ENCODE measurements at regions not wholly inside any gene's neighbourhood (a gene's known extent, or its start where the extent isn't known, plus 50 kb on each side); places are given as distances from the start of the nearest gene placed in this dataset.

DNA sequence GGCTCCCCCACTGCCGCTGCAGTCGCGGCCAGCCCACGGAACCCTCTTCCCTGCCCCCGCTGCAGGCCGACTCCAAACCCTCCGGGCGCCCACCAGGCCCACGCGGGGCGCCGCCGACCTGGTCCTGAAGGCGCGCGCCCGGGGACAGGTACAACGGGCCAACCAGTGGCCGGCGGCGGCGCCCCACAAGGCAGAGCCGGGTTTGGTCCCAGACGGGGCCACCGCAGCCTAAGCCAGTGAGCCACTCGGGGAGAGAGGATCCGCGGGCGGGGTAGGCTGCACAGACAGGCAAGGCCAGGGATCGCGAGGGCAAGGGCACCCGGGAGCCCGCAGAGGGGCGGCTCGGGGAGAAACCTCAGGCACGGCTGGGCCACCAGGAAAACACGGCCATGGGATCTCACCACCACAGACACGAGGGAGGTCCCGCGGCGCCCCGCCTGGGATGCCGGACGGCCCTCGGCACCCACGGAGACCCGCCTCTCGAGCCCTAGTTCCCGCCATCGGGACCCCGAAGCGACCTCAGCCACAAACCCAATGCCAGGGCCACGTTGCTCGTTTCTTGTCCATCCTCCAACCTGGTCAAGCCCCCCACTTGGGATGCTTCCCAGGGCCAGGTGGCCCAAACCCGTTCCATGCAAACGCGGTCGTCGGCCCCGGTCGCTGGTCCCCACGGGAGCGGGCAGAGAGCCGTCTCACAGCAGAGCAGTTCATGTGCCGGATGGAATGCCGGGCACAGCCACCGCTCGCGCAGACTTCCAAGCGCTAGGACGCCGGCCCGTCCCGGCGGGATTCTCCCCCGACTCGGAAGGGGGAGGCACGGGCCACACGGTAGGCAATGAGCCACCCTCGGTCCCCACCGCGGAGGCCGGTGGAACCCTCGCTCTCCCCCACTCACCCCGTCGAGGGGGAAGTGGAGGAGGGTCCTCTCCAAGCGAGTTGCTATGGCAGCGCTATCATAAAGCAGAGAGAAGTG lies 1956.6 kb upstream of the DEFB115 start:
- no peak for TF ChIP-seq POLR2AphosphoS5 (IDR thresholded peaks at IDR 0.05; ENCODE audit: low read depth, low read length)
- TF ChIP-seq, protein P1, sequence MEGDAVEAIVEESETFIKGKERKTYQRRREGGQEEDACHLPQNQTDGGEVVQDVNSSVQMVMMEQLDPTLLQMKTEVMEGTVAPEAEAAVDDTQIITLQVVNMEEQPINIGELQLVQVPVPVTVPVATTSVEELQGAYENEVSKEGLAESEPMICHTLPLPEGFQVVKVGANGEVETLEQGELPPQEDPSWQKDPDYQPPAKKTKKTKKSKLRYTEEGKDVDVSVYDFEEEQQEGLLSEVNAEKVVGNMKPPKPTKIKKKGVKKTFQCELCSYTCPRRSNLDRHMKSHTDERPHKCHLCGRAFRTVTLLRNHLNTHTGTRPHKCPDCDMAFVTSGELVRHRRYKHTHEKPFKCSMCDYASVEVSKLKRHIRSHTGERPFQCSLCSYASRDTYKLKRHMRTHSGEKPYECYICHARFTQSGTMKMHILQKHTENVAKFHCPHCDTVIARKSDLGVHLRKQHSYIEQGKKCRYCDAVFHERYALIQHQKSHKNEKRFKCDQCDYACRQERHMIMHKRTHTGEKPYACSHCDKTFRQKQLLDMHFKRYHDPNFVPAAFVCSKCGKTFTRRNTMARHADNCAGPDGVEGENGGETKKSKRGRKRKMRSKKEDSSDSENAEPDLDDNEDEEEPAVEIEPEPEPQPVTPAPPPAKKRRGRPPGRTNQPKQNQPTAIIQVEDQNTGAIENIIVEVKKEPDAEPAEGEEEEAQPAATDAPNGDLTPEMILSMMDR (IDR thresholded peaks at IDR 0.05): no peak
- no peak for TF ChIP-seq SIN3A (IDR thresholded peaks at IDR 0.05; ENCODE audit: borderline replicate concordance, insufficient read depth, low read depth, low read length)
